PC-3 (cell line): ENCODE measurements at regions not wholly inside any gene's neighbourhood (a gene's known extent, or its start where the extent isn't known, plus 50 kb on each side); places are given as distances from the start of the nearest gene placed in this dataset.

ENCODE experiments used
- ATAC-seq: fragments of 200-7000 bp; cut with Tn5 transposase; 2 replicates; pipeline ENCODE4 v1.9.1; 2020; ENCODE audit warnings: mild to moderate bottlenecking, moderate library complexity
- BruUV-seq: library from RNA; stranded (reverse); fragments of 400-500 nt; replicated peaks from 2 replicates; lab custom pipeline; 2021; lab: Mats Ljungman, UMichigan
- CTCF ChIA-PET: fragments of 300-600 bp; sonication (Branson Sonifier 250); formaldehyde crosslinking; loops from one replicate; lab custom pipeline; 2022; ENCODE audit warnings: antibody characterized with exemption; lab: Charles Lee
- POLR2A ChIA-PET: fragments of 300-600 bp; sonication (Branson Sonifier 250); formaldehyde crosslinking; loops from one replicate; lab custom pipeline; 2022; ENCODE audit warnings: antibody characterized with exemption; ENCODE audit not compliant: unreplicated experiment; lab: Charles Lee
- DNase-seq: peaks from one replicate; pipeline ENCODE4 v3.0.0-alpha.2; 2015
- H2AFZ ChIP-seq: fragments of 300-600 bp; sonication (generic); 2 replicates; pipeline ENCODE4 v1.6.0; 2016; ENCODE audit warnings: antibody characterized with exemption, low read length
- H3F3A ChIP-seq: fragments of 300-600 bp; sonication (generic); one replicate; pipeline ENCODE4 v1.6.0; 2017; ENCODE audit warnings: antibody characterized with exemption, low read length, control low read depth, mild to moderate bottlenecking; ENCODE audit not compliant: unreplicated experiment
- H3K27ac ChIP-seq: fragments of 300-600 bp; sonication (generic); 2 replicates; pipeline ENCODE4 v1.5.1; 2016; ENCODE audit warnings: mild to moderate bottlenecking, low read length
- H3K27me3 ChIP-seq: fragments of 300-600 bp; sonication (generic); 2 replicates; pipeline ENCODE4 v1.6.1; 2016; ENCODE audit warnings: low read length, mixed read lengths
- H3K36me3 ChIP-seq: fragments of 300-600 bp; sonication (generic); 2 replicates; pipeline ENCODE4 v1.6.1; 2016; ENCODE audit warnings: low read depth, mixed run types, low read length, mixed read lengths
- H3K4me1 ChIP-seq: fragments of 300-600 bp; sonication (generic); 2 replicates; pipeline ENCODE4 v1.5.1; 2016; ENCODE audit warnings: low read length; ENCODE audit not compliant: insufficient read depth
- H3K4me2 ChIP-seq: fragments of 300-600 bp; sonication (generic); 2 replicates; pipeline ENCODE4 v1.6.0; 2016; ENCODE audit warnings: low read length
- H3K4me3 ChIP-seq: fragments of 300-600 bp; sonication (generic); 2 replicates; pipeline ENCODE4 v1.5.1; 2016; ENCODE audit warnings: mild to moderate bottlenecking, low read length, mixed read lengths
- H3K79me2 ChIP-seq: fragments of 300-600 bp; sonication (generic); 2 replicates; pipeline ENCODE4 v1.6.1; 2017; ENCODE audit warnings: low read length, mixed read lengths
- H3K9ac ChIP-seq: fragments of 300-600 bp; sonication (generic); 2 replicates; pipeline ENCODE4 v1.6.0; 2016; ENCODE audit warnings: mild to moderate bottlenecking, low read length
- H3K9me2 ChIP-seq: fragments of 300-600 bp; sonication (generic); replicated peaks from 2 replicates; pipeline ENCODE4 v1.6.1; 2016; ENCODE audit warnings: mixed run types, low read length, mixed read lengths
- H3K9me3 ChIP-seq: fragments of 300-600 bp; sonication (generic); 2 replicates; pipeline ENCODE4 v1.6.1; 2016; ENCODE audit warnings: low read length, mixed read lengths
- H4K20me1 ChIP-seq: fragments of 300-600 bp; sonication (generic); 2 replicates; pipeline ENCODE4 v1.6.1; 2016; ENCODE audit warnings: low read length, mixed read lengths
- EZH2 ChIP-seq: fragments of 300-600 bp; sonication (generic); IDR thresholded peaks from one replicate; pipeline ENCODE4 v1.6.1; 2017; ENCODE audit warnings: antibody characterized with exemption, mild to moderate bottlenecking, low read length; ENCODE audit not compliant: unreplicated experiment
- EZH2phosphoT487 ChIP-seq: fragments of 300-600 bp; sonication (generic); IDR thresholded peaks from 2 replicates; pipeline ENCODE4 v1.6.1; 2018; ENCODE audit warnings: mild to moderate bottlenecking, antibody characterized with exemption, low read length, borderline replicate concordance
- intact Hi-C: fragments of 100-400 bp; cut with micrococcal nuclease; formaldehyde crosslinking; loops from 2 replicates; pipeline ENCODE4 v1.9.0; 2023
- TF ChIP-seq, protein P1 (sequence below): fragments of 300-600 bp; sonication (generic); conservative IDR thresholded peaks from 2 replicates; pipeline ENCODE4 v1.5.1; 2017; ENCODE audit warnings: antibody characterized with exemption, low read depth, mild to moderate bottlenecking, low read length

DNA sequence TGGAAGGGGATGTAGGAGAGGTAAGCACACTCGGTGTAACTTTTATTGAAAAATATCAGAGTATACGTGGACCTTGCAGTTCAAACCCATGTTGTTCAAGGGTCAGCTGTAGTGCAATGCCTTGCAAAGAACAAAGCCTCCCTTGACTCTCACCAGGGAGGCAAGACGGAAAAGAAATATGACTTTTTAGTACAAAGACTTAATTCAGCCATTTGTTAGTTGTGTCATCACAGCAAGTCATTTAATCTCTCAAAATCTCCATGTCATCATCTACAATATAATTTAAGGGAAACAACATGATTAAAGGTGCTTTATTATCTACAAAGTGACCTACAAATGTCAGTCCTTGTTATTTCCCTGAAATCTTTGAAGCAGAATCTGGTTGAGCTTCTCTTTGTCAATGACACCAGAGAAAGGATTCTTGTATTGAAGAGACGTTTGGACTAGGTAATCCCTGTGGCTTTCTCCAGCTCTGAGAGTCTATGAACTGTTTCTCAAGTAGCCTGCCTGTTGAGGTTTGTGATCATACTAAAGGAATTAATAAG, 502.8 kb downstream of the REEP3 start:
- ATAC-seq (no peak), DNase-seq (no peak)
- Histone ChIP-seq H3K79me2 (no peaks in the 10 kb centered on the region), H3K9me2 (0 out of 2 replicates have a peak, but pooled peaks cover 4% of the 10 kb centered on the region), H3K4me2 (no peak overlapping the region), H3F3A (no peaks in the 10 kb centered on the region), H3K9me3 (no peaks in the 10 kb centered on the region), H4K20me1 (no peaks in the 10 kb centered on the region), H3K4me3 (no peak overlapping the region), H3K9ac (no peak overlapping the region), H3K27ac (no peak overlapping the region), H3K27me3 (no peaks in the 10 kb centered on the region), H3K4me1 (no peaks in the 10 kb centered on the region), H2AFZ (no peak overlapping the region), H3K36me3 (no peaks in the 10 kb centered on the region)
- BruUV-seq, result no TSS peak
- TF ChIP-seq, protein P1, sequence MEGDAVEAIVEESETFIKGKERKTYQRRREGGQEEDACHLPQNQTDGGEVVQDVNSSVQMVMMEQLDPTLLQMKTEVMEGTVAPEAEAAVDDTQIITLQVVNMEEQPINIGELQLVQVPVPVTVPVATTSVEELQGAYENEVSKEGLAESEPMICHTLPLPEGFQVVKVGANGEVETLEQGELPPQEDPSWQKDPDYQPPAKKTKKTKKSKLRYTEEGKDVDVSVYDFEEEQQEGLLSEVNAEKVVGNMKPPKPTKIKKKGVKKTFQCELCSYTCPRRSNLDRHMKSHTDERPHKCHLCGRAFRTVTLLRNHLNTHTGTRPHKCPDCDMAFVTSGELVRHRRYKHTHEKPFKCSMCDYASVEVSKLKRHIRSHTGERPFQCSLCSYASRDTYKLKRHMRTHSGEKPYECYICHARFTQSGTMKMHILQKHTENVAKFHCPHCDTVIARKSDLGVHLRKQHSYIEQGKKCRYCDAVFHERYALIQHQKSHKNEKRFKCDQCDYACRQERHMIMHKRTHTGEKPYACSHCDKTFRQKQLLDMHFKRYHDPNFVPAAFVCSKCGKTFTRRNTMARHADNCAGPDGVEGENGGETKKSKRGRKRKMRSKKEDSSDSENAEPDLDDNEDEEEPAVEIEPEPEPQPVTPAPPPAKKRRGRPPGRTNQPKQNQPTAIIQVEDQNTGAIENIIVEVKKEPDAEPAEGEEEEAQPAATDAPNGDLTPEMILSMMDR, result no peak
- TF ChIP-seq EZH2phosphoT487, result no peak
- TF ChIP-seq EZH2, result no peak
- POLR2A ChIA-PET, result no interaction called here
- CTCF ChIA-PET, result no interaction called here
- intact Hi-C loops, result no loop called here

DNA sequence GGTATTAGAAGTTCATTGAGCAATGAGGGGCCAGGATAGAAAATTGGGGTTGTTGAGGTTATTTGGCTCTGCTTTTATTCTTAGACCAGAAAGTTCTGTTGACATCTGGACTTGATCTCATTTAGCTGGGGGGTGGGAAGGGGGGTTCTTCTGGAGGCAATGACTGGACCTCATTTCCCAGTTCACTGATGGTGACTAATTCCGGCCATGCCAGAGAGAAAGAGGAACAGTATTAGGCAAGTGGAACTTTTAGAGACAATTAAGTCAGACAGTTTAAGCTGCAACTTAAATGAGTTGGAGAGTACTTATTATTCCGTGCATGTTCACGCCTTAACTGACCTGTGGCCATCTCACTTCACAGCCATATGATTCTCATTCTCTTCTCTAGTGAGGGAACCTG, 512.5 kb downstream of the REEP3 start:
- Histone ChIP-seq H3K4me3 (no peak overlapping the region), H3K27ac (no peak overlapping the region), H3K27me3 (no peaks in the 10 kb centered on the region), H3K79me2 (no peaks in the 10 kb centered on the region), H2AFZ (no peak overlapping the region), H4K20me1 (no peaks in the 10 kb centered on the region), H3F3A (no peaks in the 10 kb centered on the region), H3K9me3 (no peaks in the 10 kb centered on the region), H3K9me2 (no peaks in the 10 kb centered on the region), H3K9ac (no peak overlapping the region), H3K36me3 (no peaks in the 10 kb centered on the region), H3K4me1 (peaks cover 6% of the 10 kb centered on the region), H3K4me2 (0 out of 2 replicates have a peak overlapping the region, but pooled peaks have one; percentile 18)
- peak; percentile 12; the same call in 1 of the 2 replicates for ATAC-seq
- no TSS peak for BruUV-seq
- intact Hi-C loops, result loop anchor here (2.0 kb wide), 1 partner anchor 87 kb away; no protein-coding TSS in a partner anchor
- ChIA-PET POLR2A (no interaction called here), CTCF (interaction anchor here (0.7 kb wide), 1 partner anchor 29 kb away, joined by 6 read pairs; no protein-coding TSS in a partner anchor)
- DNase-seq, result peak; percentile 35
- TF ChIP-seq EZH2 (no peak), EZH2phosphoT487 (no peak)
- TF ChIP-seq, protein P1, result no peak

DNA sequence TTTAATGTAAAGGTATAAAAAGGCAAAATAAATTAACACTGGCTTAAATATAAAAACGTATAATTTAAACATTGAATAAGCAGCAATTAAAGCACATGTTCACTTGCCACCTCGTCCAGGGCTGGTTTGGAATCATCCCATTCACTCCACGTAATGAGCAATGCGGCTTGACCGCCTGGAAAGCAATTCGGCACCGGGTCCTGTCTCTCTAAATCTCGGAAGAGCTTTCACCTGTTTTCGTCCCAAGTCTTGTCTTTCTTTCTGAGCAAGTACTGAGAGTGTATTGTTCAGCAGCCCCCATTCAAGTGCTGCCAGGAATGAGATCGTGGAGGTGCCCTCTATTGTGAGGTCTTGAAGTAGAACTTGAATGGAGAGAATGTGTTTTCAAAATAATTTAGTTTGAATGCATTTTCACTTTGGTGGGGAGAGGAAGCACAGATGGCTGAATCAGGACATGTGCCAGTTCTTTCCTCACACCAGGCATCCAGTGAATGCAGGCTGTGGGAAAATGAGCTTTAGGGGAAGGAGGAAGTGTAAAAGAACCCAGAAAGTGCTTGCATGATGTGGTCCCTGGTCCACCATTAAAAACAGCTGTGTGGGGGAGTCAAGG, 515.2 kb downstream of the REEP3 start:
- Histone ChIP-seq H3K27me3 (no peaks in the 10 kb centered on the region), H3K9me2 (no peaks in the 10 kb centered on the region), H3K79me2 (no peaks in the 10 kb centered on the region), H3F3A (no peaks in the 10 kb centered on the region), H3K4me2 (no peak overlapping the region), H2AFZ (no peak overlapping the region), H4K20me1 (no peaks in the 10 kb centered on the region), H3K4me1 (peaks cover 6% of the 10 kb centered on the region), H3K27ac (no peak overlapping the region), H3K9me3 (no peaks in the 10 kb centered on the region), H3K9ac (no peak overlapping the region), H3K36me3 (no peaks in the 10 kb centered on the region), H3K4me3 (no peak overlapping the region)
- ChIA-PET POLR2A (no interaction called here), CTCF (no interaction called here)
- no TSS peak for BruUV-seq
- intact Hi-C loops, result loop anchor here (5.0 kb wide), 1 partner anchor 169 kb away; no protein-coding TSS in a partner anchor
- ATAC-seq (no peak), DNase-seq (no peak)
- TF ChIP-seq EZH2phosphoT487, result no peak
- TF ChIP-seq, protein P1, result no peak
- no peak for TF ChIP-seq EZH2
